Coronary artery (tissue), 2 donors: ENCODE measurements at regions not wholly inside any gene's neighbourhood (a gene's known extent, or its start where the extent isn't known, plus 50 kb on each side); places are given as distances from the start of the nearest gene placed in this dataset.

Experiments used
- DNase-seq: peaks from one replicate; pipeline ENCODE4 v3.0.0-alpha.2; 2017; ENCODE audit warnings: low spot score
- H3K27ac ChIP-seq, 2 donors: fragments of 200-600 bp; sonication (generic); one replicate each; pipeline ENCODE4 v1.5.1; 2016 to 2019
- H3K4me3 ChIP-seq: fragments of 200-600 bp; sonication (generic); 2 replicates; pipeline ENCODE4 v1.5.1; 2016; ENCODE audit warnings: mild to moderate bottlenecking, moderate library complexity
- TF ChIP-seq, protein P1 (sequence below): fragments of 200-600 bp; sonication (generic); IDR thresholded peaks from one replicate; pipeline ENCODE4 v1.5.1; 2019; ENCODE audit warnings: antibody characterized with exemption

DNA sequence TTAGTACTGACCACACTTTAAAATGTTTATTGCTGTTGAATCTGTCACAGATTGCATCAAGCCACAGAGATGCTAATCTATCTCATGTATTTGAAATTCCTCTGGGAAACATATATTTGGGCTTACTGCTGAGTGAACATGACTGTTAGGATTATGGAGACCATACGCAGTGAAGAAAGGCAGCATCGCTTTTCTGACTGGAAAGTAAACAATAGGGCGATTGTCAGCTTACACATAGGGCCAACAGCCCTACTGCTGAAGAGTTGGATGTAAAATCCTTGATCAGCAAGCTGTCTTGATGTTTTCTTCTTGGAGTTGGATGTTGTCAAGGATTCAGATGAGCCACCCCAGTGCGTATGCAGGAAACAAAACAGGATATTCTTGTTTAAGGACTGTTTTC lies 368.7 kb upstream of the ADGRL2 start:
- H3K4me3 ChIP-seq, result no peak overlapping the region
- TF ChIP-seq, protein P1, sequence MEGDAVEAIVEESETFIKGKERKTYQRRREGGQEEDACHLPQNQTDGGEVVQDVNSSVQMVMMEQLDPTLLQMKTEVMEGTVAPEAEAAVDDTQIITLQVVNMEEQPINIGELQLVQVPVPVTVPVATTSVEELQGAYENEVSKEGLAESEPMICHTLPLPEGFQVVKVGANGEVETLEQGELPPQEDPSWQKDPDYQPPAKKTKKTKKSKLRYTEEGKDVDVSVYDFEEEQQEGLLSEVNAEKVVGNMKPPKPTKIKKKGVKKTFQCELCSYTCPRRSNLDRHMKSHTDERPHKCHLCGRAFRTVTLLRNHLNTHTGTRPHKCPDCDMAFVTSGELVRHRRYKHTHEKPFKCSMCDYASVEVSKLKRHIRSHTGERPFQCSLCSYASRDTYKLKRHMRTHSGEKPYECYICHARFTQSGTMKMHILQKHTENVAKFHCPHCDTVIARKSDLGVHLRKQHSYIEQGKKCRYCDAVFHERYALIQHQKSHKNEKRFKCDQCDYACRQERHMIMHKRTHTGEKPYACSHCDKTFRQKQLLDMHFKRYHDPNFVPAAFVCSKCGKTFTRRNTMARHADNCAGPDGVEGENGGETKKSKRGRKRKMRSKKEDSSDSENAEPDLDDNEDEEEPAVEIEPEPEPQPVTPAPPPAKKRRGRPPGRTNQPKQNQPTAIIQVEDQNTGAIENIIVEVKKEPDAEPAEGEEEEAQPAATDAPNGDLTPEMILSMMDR, result no peak
- DNase-seq, result no peak
- H3K27ac ChIP-seq, result no peak overlapping the region

DNA sequence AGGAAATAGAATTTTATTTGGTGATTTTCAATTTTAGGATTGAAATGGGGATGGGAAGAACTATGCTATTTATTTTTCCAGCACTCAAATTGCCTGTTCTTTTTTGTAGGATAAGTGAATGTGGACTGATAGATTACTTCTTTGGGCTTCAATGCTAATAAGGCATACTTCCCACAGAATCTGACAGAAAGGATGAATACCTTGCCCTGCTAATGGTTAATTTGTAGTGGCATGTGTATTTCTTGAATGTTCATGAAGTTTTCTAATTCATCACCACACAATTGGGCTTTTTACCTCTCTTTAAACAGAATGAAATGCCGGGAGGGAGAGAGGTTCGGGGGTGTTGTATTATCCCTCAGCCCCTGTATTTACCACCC lies 369.1 kb upstream of the ADGRL2 start:
- TF ChIP-seq, protein P1, result no peak
- no peak overlapping the region for H3K4me3 ChIP-seq
- H3K27ac ChIP-seq, result no peak overlapping the region
- no peak for DNase-seq

DNA sequence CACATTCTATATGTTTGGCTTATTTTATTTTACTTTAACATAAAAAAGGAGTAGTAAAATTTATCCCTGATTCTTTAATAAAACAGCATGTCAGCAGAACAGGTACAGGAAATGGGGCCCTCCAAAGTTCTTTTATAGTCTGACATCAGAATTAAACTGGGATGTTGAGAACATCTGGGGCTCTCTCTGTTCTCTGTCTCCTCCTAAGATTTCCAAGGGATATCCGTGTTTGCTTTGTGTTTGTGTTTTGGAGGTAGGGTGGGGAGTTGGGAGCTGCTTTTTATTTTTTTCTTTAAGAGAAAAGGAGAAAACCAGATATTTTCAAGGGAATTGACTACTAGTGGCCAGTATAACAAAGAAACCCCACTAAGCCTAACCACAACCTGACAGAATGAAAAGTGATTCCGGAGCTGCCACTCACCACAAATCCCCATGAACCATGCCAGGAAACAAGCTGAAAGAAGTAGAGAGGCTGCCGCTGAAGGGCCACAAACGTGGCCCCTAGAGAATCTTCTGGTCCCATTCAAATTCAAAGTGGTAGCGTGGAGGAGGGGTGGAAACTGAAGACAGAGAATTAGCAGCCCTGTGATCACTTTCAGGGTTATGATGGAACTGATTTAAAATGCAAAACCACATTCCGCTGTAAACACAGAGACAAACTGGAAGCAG lies 369.6 kb upstream of the ADGRL2 start:
- Histone ChIP-seq H3K27ac (no peak overlapping the region), H3K4me3 (no peak overlapping the region)
- no peak for DNase-seq
- TF ChIP-seq, protein P1, result no peak

DNA sequence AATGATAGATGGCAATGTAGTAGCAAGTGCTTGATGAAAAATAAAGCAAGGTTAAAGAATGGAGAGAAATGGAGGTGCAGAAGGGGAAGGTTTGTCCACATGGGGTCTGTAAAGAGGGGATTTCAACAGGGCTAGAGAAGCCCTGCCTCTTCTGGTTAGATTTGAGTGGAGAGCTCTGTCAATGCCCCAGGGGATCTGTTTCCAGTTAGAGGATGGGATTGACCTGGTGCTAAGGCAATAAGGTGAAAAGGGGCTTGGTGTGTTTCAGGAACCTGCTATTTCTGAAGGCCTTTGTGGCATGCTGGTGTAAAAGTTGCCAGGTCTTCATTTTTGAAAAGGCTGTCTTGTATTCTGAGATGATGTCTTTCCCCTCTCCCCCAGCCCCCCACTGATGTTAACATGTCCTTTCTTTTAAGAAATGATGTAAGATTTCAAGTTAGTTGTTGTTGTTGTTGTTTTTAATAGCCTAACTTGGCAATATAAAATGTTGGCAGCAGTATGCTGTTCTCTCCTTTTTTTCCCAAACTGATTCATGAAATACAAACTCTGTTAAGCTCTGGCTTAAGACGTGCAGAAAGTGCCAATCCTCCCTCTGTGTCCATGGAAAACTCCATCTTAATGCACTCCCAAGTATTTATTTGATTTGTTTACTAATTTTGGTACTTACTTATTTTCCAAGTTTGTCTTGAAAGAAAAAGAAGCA lies 370.3 kb upstream of the ADGRL2 start:
- Histone ChIP-seq H3K27ac (no peak overlapping the region), H3K4me3 (no peak overlapping the region)
- TF ChIP-seq, protein P1, result no peak
- DNase-seq, result no peak

DNA sequence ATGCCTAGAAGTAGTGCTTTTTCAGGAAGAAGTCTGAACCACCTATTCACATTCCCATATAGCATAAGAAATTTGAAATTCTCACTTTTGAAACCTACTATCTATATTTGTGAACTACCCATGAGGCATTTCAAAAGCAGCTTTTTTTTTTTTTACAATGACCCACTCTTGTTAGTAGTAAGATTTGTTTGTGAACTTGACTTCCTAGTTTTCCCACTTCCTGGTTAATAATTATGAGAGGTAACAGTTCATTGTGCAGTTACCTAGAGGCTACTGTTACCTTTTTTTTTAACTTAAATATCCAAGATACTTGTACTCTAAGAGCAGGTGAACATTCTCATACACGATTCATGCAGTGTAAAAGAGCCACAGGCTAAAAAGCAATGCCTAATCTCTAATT lies 371.7 kb upstream of the ADGRL2 start:
- no peak for DNase-seq
- Histone ChIP-seq H3K27ac (no peak overlapping the region), H3K4me3 (no peak overlapping the region)
- TF ChIP-seq, protein P1, result no peak

DNA sequence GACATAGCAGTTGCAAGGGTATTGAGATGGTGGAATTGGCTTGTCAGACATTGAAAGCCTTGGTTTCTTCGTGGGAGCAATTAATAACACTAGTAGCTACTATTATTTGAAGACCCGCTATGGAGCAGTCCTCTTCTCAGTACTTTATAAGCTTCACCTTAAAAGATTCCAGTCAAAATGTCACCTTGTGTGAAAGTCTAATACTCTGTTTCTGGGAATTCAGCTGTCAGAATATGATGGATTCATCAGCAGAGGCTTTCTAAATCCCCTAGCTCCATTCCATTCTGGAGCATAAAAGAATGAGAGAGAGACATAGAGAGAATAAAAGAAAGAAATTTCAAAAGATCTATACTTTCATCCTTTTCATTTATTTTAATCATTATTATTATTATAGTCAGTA lies 375.9 kb upstream of the ADGRL2 start:
- TF ChIP-seq, protein P1, result no peak
- Histone ChIP-seq H3K27ac (no peak overlapping the region), H3K4me3 (no peak overlapping the region)
- DNase-seq, result no peak

DNA sequence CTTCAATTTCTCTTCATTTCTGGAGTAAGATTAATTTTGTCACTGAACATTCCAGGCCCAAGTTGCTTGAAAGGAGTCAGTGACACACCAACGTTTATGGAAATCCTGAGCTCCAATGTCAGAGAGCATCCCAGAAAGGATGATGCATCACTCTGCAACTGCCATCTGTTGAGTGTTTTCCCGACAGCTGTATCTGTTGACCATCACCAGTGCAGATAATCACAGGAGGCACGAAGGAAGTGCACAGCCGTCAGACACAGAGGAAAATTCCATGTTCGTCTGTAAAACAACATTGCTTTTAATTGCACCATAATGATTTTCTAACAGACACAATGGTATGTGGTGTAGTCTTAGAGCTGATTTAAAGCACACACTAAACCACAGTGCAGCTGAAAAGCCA lies 376.7 kb upstream of the ADGRL2 start:
- H3K27ac ChIP-seq, result no peak overlapping the region
- TF ChIP-seq, protein P1, result no peak
- no peak for DNase-seq

More for the DNA sequence above, 376.7 kb upstream of the ADGRL2 start:
- no peak overlapping the region for H3K4me3 ChIP-seq
